Endometrium (tissue), 2 donors: ENCODE measurements at regions not wholly inside any gene's neighbourhood (a gene's known extent, or its start where the extent isn't known, plus 50 kb on each side); places are given as distances from the start of the nearest gene placed in this dataset.

Source experiments
- FAIRE-seq: peaks from 2 replicates; lab custom pipeline; 2012; peaks lifted over from hg19 to GRCh38; lab: Jason Lieb, UNC
- donor health status: control.
- donor health status: control.

- no peak for FAIRE-seq
Measured at GRCh38 chr2:219772103-219772635, 144.7 kb downstream of the SLC4A3 start.

GRCh38 chr2:219772697-219773096 is 145.3 kb downstream of the SLC4A3 start:
- FAIRE-seq = no peak

GRCh38 chr2:219775506-219775905 is 148.1 kb downstream of the SLC4A3 start:
- FAIRE-seq = no peak

- FAIRE-seq = no peak
Measured at GRCh38 chr2:219777388-219777787, 150.0 kb downstream of the SLC4A3 start.

- no peak for FAIRE-seq
Measured at GRCh38 chr2:219778189-219778588, 150.8 kb downstream of the SLC4A3 start.

GRCh38 chr2:219782737-219783348 is 155.4 kb downstream of the SLC4A3 start:
- FAIRE-seq = no peak

- no peak for FAIRE-seq
Measured at GRCh38 chr2:219783359-219783975, 156.0 kb downstream of the SLC4A3 start.

GRCh38 chr2:219784178-219784577 is 156.7 kb downstream of the SLC4A3 start:
- no peak for FAIRE-seq

- no peak for FAIRE-seq
Measured at GRCh38 chr2:219789476-219789875, 162.0 kb downstream of the SLC4A3 start.

GRCh38 chr2:219792446-219792845 is 165.0 kb downstream of the SLC4A3 start:
- no peak for FAIRE-seq

- no peak for FAIRE-seq
Measured at GRCh38 chr2:219798430-219798829, 171.0 kb downstream of the SLC4A3 start.

GRCh38 chr2:219803294-219803693 is 175.9 kb downstream of the SLC4A3 start:
- FAIRE-seq = no peak

- FAIRE-seq = no peak
Measured at GRCh38 chr2:219810895-219811294, 183.5 kb downstream of the SLC4A3 start.

GRCh38 chr2:219812672-219813071 is 185.2 kb downstream of the SLC4A3 start:
- FAIRE-seq = no peak

- no peak for FAIRE-seq
Measured at GRCh38 chr2:219820767-219821166, 193.3 kb downstream of the SLC4A3 start.

GRCh38 chr2:219823574-219823973 is 196.1 kb downstream of the SLC4A3 start:
- FAIRE-seq = no peak

GRCh38 chr2:219824996-219825395 is 197.6 kb downstream of the SLC4A3 start:
- FAIRE-seq = no peak

- FAIRE-seq = no peak
Measured at GRCh38 chr2:219828127-219828526, 200.7 kb downstream of the SLC4A3 start.

GRCh38 chr2:219829667-219830352 is 202.4 kb downstream of the SLC4A3 start:
- no peak for FAIRE-seq

- no peak for FAIRE-seq
Measured at GRCh38 chr2:219830353-219830738, 202.9 kb downstream of the SLC4A3 start.

- no peak for FAIRE-seq
Measured at GRCh38 chr2:219831957-219832356, 204.5 kb downstream of the SLC4A3 start.

GRCh38 chr2:219832904-219833303 is 205.5 kb downstream of the SLC4A3 start:
- no peak for FAIRE-seq

GRCh38 chr2:219835493-219835892 is 208.1 kb downstream of the SLC4A3 start:
- FAIRE-seq = no peak
